Lung (tissue), 11 donors: ENCODE measurements at regions not wholly inside any gene's neighbourhood (a gene's known extent, or its start where the extent isn't known, plus 50 kb on each side); places are given as distances from the start of the nearest gene placed in this dataset.
"Not testable (repeated sequence)": the region's sequence is repeated elsewhere in the genome, so short reads cannot be mapped to it uniquely, and the experiment has no call there.

ENCODE experiments used
- ATAC-seq: fragments of 200-7000 bp; cut with Tn5 transposase; one replicate; pipeline ENCODE4 v1.9.1; 2020; ENCODE audit warnings: moderate number of reproducible peaks; ENCODE audit not compliant: insufficient read depth, low FRiP score
- DNase-seq, 3 donors: peaks; one replicate each; pipeline ENCODE4 v3.0.0-alpha.2; 2013 to 2017
- H3K27ac ChIP-seq, 2 donors: one replicate each; pipeline ENCODE4 v1.5.1; 2013; ENCODE audit warnings: mild to moderate bottlenecking in 2 of 2, moderate library complexity in 2 of 2, control low read depth in 1 of 2, inconsistent platforms in 1 of 2, low read depth in 1 of 2, low read length in 1 of 2
- H3K27me3 ChIP-seq, 3 donors: one replicate each; pipeline ENCODE4 v1.5.1; 2013; ENCODE audit warnings: low read length in 2 of 3; ENCODE audit not compliant: control insufficient read depth in 3 of 3, insufficient read depth in 3 of 3
- H3K36me3 ChIP-seq, 4 donors: one replicate each; pipeline ENCODE4 v1.5.1; 2013; ENCODE audit warnings: low read length in 4 of 4, mild to moderate bottlenecking in 1 of 4, moderate library complexity in 1 of 4; ENCODE audit not compliant: control insufficient read depth in 4 of 4, insufficient read depth in 4 of 4
- H3K4me1 ChIP-seq, 5 donors: one replicate each; pipeline ENCODE4 v1.5.1; 2013; ENCODE audit warnings: low read length in 5 of 5, mild to moderate bottlenecking in 2 of 5, moderate library complexity in 1 of 5; ENCODE audit not compliant: control insufficient read depth in 5 of 5, insufficient read depth in 5 of 5
- H3K4me3 ChIP-seq: one replicate; pipeline ENCODE4 v1.5.1; 2013; ENCODE audit warnings: mild to moderate bottlenecking, control low read depth, moderate library complexity
- H3K9ac ChIP-seq, 2 donors: one replicate each; pipeline ENCODE4 v1.5.1; 2013; ENCODE audit warnings: low read length in 2 of 2, control low read depth in 1 of 2; ENCODE audit not compliant: insufficient read depth in 1 of 2
- H3K9me3 ChIP-seq, 4 donors: one replicate each; pipeline ENCODE4 v1.5.1; 2013; ENCODE audit warnings: low read length in 3 of 4, mild to moderate bottlenecking in 1 of 4, moderate library complexity in 1 of 4; ENCODE audit not compliant: control insufficient read depth in 4 of 4, insufficient read depth in 3 of 4
- WGBS, 2 donors: extraction: QIAGEN DNeasy Blood & Tissue Kit; methylation state at CpG; one replicate each; pipeline ENCODE4 v1.1.7; 2013; 5-methylcytosine and 5-hydroxymethylcytosine counted together
- TF ChIP-seq, protein P1 (sequence below): IDR thresholded peaks from 2 replicates; pipeline ENCODE4 v1.5.1; 2012; ENCODE audit warnings: mild to moderate bottlenecking; ENCODE audit errors: control extremely low read depth, extremely low read depth
- donor health status: control.
- donor health status: control.
- donor health status: Bipolar disorder and iron deficiency.
- donor health status: healthy.
- donor health status: DM: yes; HTN: yes; CAD: no.

DNA sequence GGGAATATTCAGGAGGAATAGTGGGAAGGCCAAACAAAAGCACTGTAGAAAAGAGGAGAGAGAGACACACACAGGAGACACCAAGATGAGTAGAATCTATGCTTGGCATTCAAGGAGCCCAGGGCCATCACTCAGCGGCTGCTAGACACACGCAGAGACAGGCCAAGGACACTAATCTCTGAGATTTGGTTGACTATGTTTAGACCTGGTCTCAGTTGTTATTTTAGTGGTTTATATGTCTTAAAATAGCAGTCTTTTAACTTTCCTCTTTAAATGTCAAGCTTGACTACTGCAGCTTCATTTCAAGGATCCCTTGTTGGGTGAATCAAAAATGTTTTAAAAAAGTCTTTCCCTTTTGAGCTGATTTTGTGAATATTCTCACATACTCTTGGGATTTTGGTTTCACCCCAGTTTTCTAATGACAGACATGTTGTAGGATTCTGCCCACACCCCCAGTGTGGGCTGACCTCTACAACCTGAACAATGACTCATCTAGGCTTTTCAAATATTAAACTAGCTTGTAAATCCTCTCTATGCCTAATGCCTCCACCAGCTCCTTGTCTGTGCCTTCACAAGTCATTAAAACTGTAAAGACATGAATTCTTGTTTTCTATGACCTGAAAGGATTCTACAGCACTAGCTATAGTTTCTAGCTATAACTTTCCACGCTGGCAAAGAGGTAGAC is 142.7 kb upstream of the EXOC2 start:
- no peaks in the 10 kb centered on the region for H3K36me3 ChIP-seq
- WGBS, 2 donors, result 88 to 89% methylated on average over 3 of the region's 3 CpGs
- no peak overlapping the region for H3K4me3 ChIP-seq
- ATAC-seq (no peak), DNase-seq (no peak)
- H3K9me3 ChIP-seq, result peaks cover 0 to 4% (median 1%) of the 10 kb centered on the region in 4 donors
- no peaks in the 10 kb centered on the region for H3K27me3 ChIP-seq
- TF ChIP-seq, protein P1, sequence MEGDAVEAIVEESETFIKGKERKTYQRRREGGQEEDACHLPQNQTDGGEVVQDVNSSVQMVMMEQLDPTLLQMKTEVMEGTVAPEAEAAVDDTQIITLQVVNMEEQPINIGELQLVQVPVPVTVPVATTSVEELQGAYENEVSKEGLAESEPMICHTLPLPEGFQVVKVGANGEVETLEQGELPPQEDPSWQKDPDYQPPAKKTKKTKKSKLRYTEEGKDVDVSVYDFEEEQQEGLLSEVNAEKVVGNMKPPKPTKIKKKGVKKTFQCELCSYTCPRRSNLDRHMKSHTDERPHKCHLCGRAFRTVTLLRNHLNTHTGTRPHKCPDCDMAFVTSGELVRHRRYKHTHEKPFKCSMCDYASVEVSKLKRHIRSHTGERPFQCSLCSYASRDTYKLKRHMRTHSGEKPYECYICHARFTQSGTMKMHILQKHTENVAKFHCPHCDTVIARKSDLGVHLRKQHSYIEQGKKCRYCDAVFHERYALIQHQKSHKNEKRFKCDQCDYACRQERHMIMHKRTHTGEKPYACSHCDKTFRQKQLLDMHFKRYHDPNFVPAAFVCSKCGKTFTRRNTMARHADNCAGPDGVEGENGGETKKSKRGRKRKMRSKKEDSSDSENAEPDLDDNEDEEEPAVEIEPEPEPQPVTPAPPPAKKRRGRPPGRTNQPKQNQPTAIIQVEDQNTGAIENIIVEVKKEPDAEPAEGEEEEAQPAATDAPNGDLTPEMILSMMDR, result no peak
- H3K9ac ChIP-seq, result no peak overlapping the region
- H3K4me1 ChIP-seq, result peaks cover 0 to 16% (median 8%) of the 10 kb centered on the region in 5 donors
- no peak overlapping the region for H3K27ac ChIP-seq

DNA sequence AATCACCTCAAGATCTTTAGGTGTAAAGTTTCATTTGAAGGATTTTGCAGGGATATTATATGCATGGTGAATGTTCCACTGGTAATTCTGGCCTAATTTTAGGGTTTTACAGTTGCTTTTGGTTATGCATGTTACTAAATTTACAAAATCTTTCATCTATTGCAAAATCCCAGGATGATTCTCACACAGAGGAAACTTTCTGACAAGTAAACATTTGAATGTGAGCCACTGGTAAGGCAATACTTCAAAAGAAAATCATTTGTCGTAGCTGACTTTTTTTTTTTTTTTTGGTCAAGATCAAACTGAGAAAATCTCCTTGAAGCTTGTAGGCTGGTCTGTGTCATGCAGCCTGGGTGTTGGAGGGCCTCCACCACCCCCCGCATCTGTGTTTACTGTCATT is 141.9 kb upstream of the EXOC2 start:
- TF ChIP-seq, protein P1, result no peak
- Histone ChIP-seq H3K27ac (no peak overlapping the region), H3K9me3 (peaks cover 0 to 4% (median 1%) of the 10 kb centered on the region in 4 donors), H3K9ac (no peak overlapping the region), H3K4me1 (peaks cover 0 to 16% (median 8%) of the 10 kb centered on the region in 5 donors), H3K27me3 (no peaks in the 10 kb centered on the region), H3K36me3 (no peaks in the 10 kb centered on the region), H3K4me3 (no peak overlapping the region)
- DNase-seq (peak; percentile 24 to 84 (median 67)), ATAC-seq (no peak)
- WGBS, 2 donors, result 67 to 78% methylated on average over 2 of the region's 2 CpGs

DNA sequence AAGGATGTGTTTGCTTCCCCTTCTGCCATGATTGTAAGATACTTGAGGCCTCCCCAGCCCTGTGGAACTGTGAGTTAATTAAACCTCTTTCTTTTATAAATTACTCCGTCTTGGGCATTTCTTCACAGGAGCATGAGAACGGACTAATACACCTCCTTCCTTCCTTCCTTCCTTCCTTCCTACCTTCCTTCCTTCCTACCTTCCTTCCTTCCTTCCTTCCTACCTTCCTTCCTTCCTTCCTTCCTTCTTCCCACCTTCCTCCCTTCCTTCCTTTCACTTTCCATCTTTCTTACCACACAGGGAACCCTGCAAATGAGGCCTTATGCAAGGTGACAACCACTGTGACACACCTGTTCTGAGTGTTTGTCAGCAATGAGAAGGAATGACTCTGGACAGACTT is 141.3 kb upstream of the EXOC2 start:
- H3K4me3 ChIP-seq, result no peak overlapping the region
- ATAC-seq, result no peak

GRCh38 chr6:832804-833203 is 139.9 kb upstream of the EXOC2 start:
- not testable (repeated sequence) for H3K27me3 ChIP-seq, H3K4me3 ChIP-seq, DNase-seq, H3K9ac ChIP-seq, H3K27ac ChIP-seq, H3K9me3 ChIP-seq, ATAC-seq, H3K36me3 ChIP-seq
- peaks cover 0 to 16% (median 8%) of the 10 kb centered on the region in 5 donors for H3K4me1 ChIP-seq
- WGBS, 2 donors, result 71 to 93% methylated on average over 2 of the region's 2 CpGs

More for the DNA sequence above, 141.3 kb upstream of the EXOC2 start:
- peak in 1 of 3 donors; percentile 19 for DNase-seq
- H3K27me3 ChIP-seq, result no peaks in the 10 kb centered on the region
- WGBS, 2 donors, result 89 to 100% methylated on average over 2 of the region's 2 CpGs
- H3K9me3 ChIP-seq, result peaks cover 0 to 4% (median 1%) of the 10 kb centered on the region in 4 donors
- H3K4me1 ChIP-seq, result peaks cover 0 to 16% (median 8%) of the 10 kb centered on the region in 5 donors
- TF ChIP-seq, protein P1, result no peak
- H3K9ac ChIP-seq, result no peak overlapping the region
- no peaks in the 10 kb centered on the region for H3K36me3 ChIP-seq
- peak overlapping the region in 1 of 2 donors; percentile 33 for H3K27ac ChIP-seq
